Activated CD8-positive, alpha-beta memory T cell treated with anti-CD3 and anti-CD28 coated beads, Interleukin-2, amount 10 ng/mL, durations not matched to agents 7 days and 5 days (primary cell): ENCODE measurements at regions not wholly inside any gene's neighbourhood (a gene's known extent, or its start where the extent isn't known, plus 50 kb on each side); places are given as distances from the start of the nearest gene placed in this dataset.

Source experiments
- ATAC-seq: fragments of 150-1000 bp; cut with Tn5 transposase; one replicate; pipeline ENCODE4 v1.10.0; 2021; ENCODE audit warnings: moderate library complexity
- CTCF ChIA-PET: fragments of 350-600 bp; sonication (Branson Sonifier 250); formaldehyde crosslinking; loops from one replicate; lab custom pipeline; 2021; ENCODE audit warnings: antibody characterized with exemption; lab: Charles Lee
- DNase-seq: peaks from one replicate; pipeline ENCODE4 v3.0.0-alpha.2; 2020
- H3K27ac Mint-ChIP-seq: one replicate; pipeline ENCODE4 v1.8.0; 2021; ENCODE audit warnings: mild to moderate bottlenecking, mixed read lengths
- H3K27me3 Mint-ChIP-seq: one replicate; pipeline ENCODE4 v1.8.0; 2021; ENCODE audit warnings: mixed read lengths
- H3K36me3 Mint-ChIP-seq: one replicate; pipeline ENCODE4 v1.8.0; 2021; ENCODE audit warnings: mild to moderate bottlenecking, mixed read lengths
- H3K4me1 Mint-ChIP-seq: one replicate; pipeline ENCODE4 v1.8.0; 2021; ENCODE audit warnings: mixed read lengths
- H3K4me3 Mint-ChIP-seq: one replicate; pipeline ENCODE4 v1.8.0; 2021; ENCODE audit warnings: mild to moderate bottlenecking, moderate library complexity, mixed read lengths
- H3K9me3 Mint-ChIP-seq: one replicate; pipeline ENCODE4 v1.8.0; 2022; ENCODE audit warnings: low read depth, mixed read lengths

- CTCF ChIA-PET = no interaction called here
- Mint-ChIP-seq H3K27ac (no peak overlapping the region), H3K4me1 (no peaks in the 10 kb centered on the region), H3K36me3 (no peaks in the 10 kb centered on the region), H3K27me3 (peaks cover 32% of the 10 kb centered on the region), H3K9me3 (no peaks in the 10 kb centered on the region), H3K4me3 (no peak overlapping the region)
- DNase-seq (no peak), ATAC-seq (no peak)
Observed at GRCh38 chr3:10620833-10621082, 115.4 kb upstream of the ATP2B2 start.

GRCh38 chr3:10623578-10624275 is 118.3 kb upstream of the ATP2B2 start:
- Mint-ChIP-seq H3K9me3 (no peaks in the 10 kb centered on the region), H3K4me3 (no peak overlapping the region), H3K4me1 (no peaks in the 10 kb centered on the region), H3K36me3 (no peaks in the 10 kb centered on the region), H3K27me3 (peaks cover 8% of the 10 kb centered on the region), H3K27ac (no peak overlapping the region)
- ATAC-seq (no peak), DNase-seq (no peak)
- CTCF ChIA-PET = no interaction called here

DNA sequence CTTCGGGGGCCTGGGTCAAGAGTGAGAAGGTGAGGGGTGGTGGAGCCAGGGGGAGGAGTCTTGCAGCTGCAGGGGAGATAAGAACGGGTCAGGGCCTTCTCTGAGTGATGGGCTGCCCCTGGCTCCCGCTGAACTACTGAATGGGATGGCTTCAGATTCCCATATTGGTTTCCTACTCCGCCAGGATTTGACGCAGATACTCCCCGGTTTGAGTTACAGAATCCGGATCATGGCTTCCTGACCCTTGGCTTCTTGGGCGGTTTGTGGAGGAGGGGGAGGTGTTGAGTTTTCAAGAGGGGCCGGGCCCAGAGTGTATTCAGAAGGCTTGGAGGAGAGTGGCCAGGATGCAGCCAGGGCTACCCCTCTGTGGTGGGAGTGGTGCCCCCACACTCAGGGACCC is 119.9 kb upstream of the ATP2B2 start:
- CTCF ChIA-PET = no interaction called here
- Mint-ChIP-seq H3K4me3 (no peak overlapping the region), H3K4me1 (no peaks in the 10 kb centered on the region), H3K27ac (no peak overlapping the region), H3K36me3 (no peaks in the 10 kb centered on the region), H3K9me3 (no peaks in the 10 kb centered on the region), H3K27me3 (peaks cover 4% of the 10 kb centered on the region)
- DNase-seq (no peak), ATAC-seq (no peak)

GRCh38 chr3:10627884-10628572 is 122.6 kb upstream of the ATP2B2 start:
- DNase-seq = no peak

GRCh38 chr3:10628891-10629670 is 123.7 kb upstream of the ATP2B2 start:
- no peak overlapping the region for H3K27ac Mint-ChIP-seq
- H3K9me3 Mint-ChIP-seq = no peaks in the 10 kb centered on the region
- CTCF ChIA-PET = no interaction called here
- peaks cover 4% of the 10 kb centered on the region for H3K27me3 Mint-ChIP-seq
- ATAC-seq (no peak), DNase-seq (no peak)
- no peak overlapping the region for H3K4me3 Mint-ChIP-seq
- no peaks in the 10 kb centered on the region for H3K36me3 Mint-ChIP-seq
- no peaks in the 10 kb centered on the region for H3K4me1 Mint-ChIP-seq

More at GRCh38 chr3:10627884-10628572, 122.6 kb upstream of the ATP2B2 start:
- Mint-ChIP-seq H3K4me1 (no peaks in the 10 kb centered on the region), H3K27ac (no peak overlapping the region), H3K36me3 (no peaks in the 10 kb centered on the region), H3K4me3 (no peak overlapping the region), H3K27me3 (peaks cover 4% of the 10 kb centered on the region), H3K9me3 (no peaks in the 10 kb centered on the region)
- no peak for ATAC-seq
- CTCF ChIA-PET = no interaction called here

GRCh38 chr3:10629671-10630040 is 124.3 kb upstream of the ATP2B2 start:
- H3K4me3 Mint-ChIP-seq = no peak overlapping the region
- ATAC-seq (no peak), DNase-seq (no peak)
- no peaks in the 10 kb centered on the region for H3K4me1 Mint-ChIP-seq
- no peaks in the 10 kb centered on the region for H3K36me3 Mint-ChIP-seq
- peaks cover 4% of the 10 kb centered on the region for H3K27me3 Mint-ChIP-seq
- no peak overlapping the region for H3K27ac Mint-ChIP-seq
- H3K9me3 Mint-ChIP-seq = no peaks in the 10 kb centered on the region
- CTCF ChIA-PET = no interaction called here

DNA sequence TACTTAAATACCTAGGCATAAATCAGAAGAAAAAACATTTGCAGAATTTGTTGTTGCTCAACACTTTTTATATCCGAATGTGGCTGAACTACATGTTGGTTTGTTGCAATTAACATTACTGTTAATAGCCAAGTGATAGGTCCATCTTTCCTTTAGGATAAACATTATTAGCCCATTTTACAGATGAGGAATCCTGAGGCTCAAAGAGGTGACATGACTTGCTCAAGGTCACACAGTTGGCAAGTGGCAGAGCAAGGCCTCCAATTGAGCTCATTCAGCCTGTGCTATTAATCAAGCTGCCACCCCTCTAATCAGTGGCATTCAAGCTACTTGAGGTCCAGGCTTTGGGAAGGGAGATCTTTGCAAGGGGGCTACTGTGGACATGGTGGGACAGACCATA is 125.8 kb upstream of the ATP2B2 start:
- ATAC-seq (no peak), DNase-seq (no peak)
- H3K4me1 Mint-ChIP-seq = no peaks in the 10 kb centered on the region
- peaks cover 2% of the 10 kb centered on the region for H3K9me3 Mint-ChIP-seq
- no peak overlapping the region for H3K27ac Mint-ChIP-seq
- H3K4me3 Mint-ChIP-seq = no peak overlapping the region
- H3K36me3 Mint-ChIP-seq = no peaks in the 10 kb centered on the region
- CTCF ChIA-PET = no interaction called here
- H3K27me3 Mint-ChIP-seq = no peaks in the 10 kb centered on the region

GRCh38 chr3:10632125-10632524 is 126.7 kb upstream of the ATP2B2 start:
- Mint-ChIP-seq H3K27me3 (peaks cover 2% of the 10 kb centered on the region), H3K9me3 (peaks cover 6% of the 10 kb centered on the region), H3K4me3 (no peak overlapping the region), H3K4me1 (no peaks in the 10 kb centered on the region), H3K27ac (peak overlapping the region; percentile 21), H3K36me3 (no peaks in the 10 kb centered on the region)
- CTCF ChIA-PET = no interaction called here
- ATAC-seq = no peak
- DNase-seq = no peak

- peaks cover 11% of the 10 kb centered on the region for H3K9me3 Mint-ChIP-seq
- DNase-seq = no peak
- H3K27ac Mint-ChIP-seq = no peak overlapping the region
- peaks cover 8% of the 10 kb centered on the region for H3K27me3 Mint-ChIP-seq
- H3K4me1 Mint-ChIP-seq = no peaks in the 10 kb centered on the region
- ATAC-seq = no peak
- H3K4me3 Mint-ChIP-seq = no peak overlapping the region
- CTCF ChIA-PET = no interaction called here
- no peaks in the 10 kb centered on the region for H3K36me3 Mint-ChIP-seq
Observed at GRCh38 chr3:10632741-10633140, 127.4 kb upstream of the ATP2B2 start.

- Mint-ChIP-seq H3K4me1 (no peaks in the 10 kb centered on the region), H3K36me3 (no peaks in the 10 kb centered on the region), H3K27ac (no peak overlapping the region), H3K4me3 (no peak overlapping the region), H3K27me3 (peaks cover 17% of the 10 kb centered on the region), H3K9me3 (peaks cover 11% of the 10 kb centered on the region)
- CTCF ChIA-PET = no interaction called here
- DNase-seq (no peak), ATAC-seq (no peak)
Observed at GRCh38 chr3:10635446-10636076, 130.2 kb upstream of the ATP2B2 start.

DNA sequence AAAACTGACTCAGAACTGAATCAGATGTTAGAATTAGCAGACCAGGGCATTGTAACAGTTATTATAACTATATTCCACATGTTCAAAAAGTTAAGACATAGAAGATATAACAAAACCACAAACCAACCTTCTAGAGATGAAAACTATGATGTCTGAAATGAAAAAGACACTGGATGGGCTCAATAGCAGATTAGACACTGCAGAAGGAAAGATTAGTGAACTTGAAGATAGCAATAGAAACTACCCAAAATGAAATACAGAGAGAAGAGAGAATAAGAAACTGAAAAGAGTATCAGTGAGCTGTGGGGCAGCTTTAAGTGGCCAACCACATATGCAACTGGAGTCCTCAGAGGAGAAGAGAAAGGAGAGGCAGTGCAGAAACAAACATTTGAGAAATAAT is 132.0 kb upstream of the ATP2B2 start:
- Mint-ChIP-seq H3K27ac (no peak overlapping the region), H3K9me3 (peaks cover 11% of the 10 kb centered on the region), H3K4me3 (no peak overlapping the region), H3K36me3 (no peaks in the 10 kb centered on the region), H3K4me1 (no peaks in the 10 kb centered on the region), H3K27me3 (peaks cover 17% of the 10 kb centered on the region)
- DNase-seq = no peak
- no peak for ATAC-seq
- CTCF ChIA-PET = no interaction called here

GRCh38 chr3:10638466-10638865 is 133.1 kb upstream of the ATP2B2 start:
- Mint-ChIP-seq H3K27me3 (peaks cover 17% of the 10 kb centered on the region), H3K9me3 (peaks cover 11% of the 10 kb centered on the region)
- CTCF ChIA-PET = no interaction called here

GRCh38 chr3:10641760-10642159 is 136.4 kb upstream of the ATP2B2 start:
- Mint-ChIP-seq H3K4me1 (no peaks in the 10 kb centered on the region), H3K4me3 (no peak overlapping the region), H3K9me3 (peaks cover 5% of the 10 kb centered on the region), H3K27me3 (peaks cover 30% of the 10 kb centered on the region), H3K27ac (no peak overlapping the region), H3K36me3 (no peaks in the 10 kb centered on the region)
- CTCF ChIA-PET = no interaction called here
- ATAC-seq (no peak), DNase-seq (no peak)

More at GRCh38 chr3:10638466-10638865, 133.1 kb upstream of the ATP2B2 start:
- ATAC-seq (no peak), DNase-seq (no peak)
- H3K4me1 Mint-ChIP-seq = no peaks in the 10 kb centered on the region
- H3K4me3 Mint-ChIP-seq = no peak overlapping the region
- H3K27ac Mint-ChIP-seq = no peak overlapping the region
- H3K36me3 Mint-ChIP-seq = no peaks in the 10 kb centered on the region

- Mint-ChIP-seq H3K9me3 (no peaks in the 10 kb centered on the region), H3K4me3 (no peak overlapping the region), H3K4me1 (no peaks in the 10 kb centered on the region), H3K36me3 (no peaks in the 10 kb centered on the region), H3K27ac (no peak overlapping the region), H3K27me3 (peaks cover 13% of the 10 kb centered on the region)
- no peak for DNase-seq
- CTCF ChIA-PET = no interaction called here
- ATAC-seq = no peak
Observed at GRCh38 chr3:10644189-10644588, 138.8 kb upstream of the ATP2B2 start.
